Activated CD4-positive, alpha-beta T cell treated with anti-CD3 and anti-CD28 coated beads for 4 hours (primary cell): ENCODE measurements at regions not wholly inside any gene's neighbourhood (a gene's known extent, or its start where the extent isn't known, plus 50 kb on each side); places are given as distances from the start of the nearest gene placed in this dataset.
"Not testable (repeated sequence)": the region's sequence is repeated elsewhere in the genome, so short reads cannot be mapped to it uniquely, and the experiment has no call there.

Experiments
- DNase-seq, 2 donors: peaks; one replicate each; pipeline ENCODE4 v3.0.0-alpha.2; 2020

GRCh38 chr6:154923199-154923869, 71.8 kb upstream of the TIAM2 start:
- no peak for DNase-seq

DNA sequence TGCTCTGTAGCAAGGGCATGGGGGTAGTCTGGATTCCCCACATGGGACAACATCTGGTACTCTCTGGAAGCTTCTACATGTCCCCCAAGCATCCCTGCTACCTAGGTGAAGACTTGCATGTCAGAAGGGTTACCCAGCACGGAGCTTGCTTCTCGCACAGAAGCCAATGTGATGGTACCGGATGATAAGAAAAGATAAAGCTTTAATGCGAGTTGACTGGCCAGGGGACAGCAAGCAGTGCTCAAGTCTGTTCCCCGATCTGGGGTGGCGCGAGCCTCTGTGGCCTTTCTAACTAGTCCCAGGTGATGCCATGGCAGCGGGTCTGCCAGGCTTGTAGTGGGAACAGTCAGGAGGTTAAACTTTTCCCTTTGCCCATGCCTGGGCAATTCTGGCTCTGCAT, 70.0 kb upstream of the TIAM2 start:
- no peak for DNase-seq

- no peak for DNase-seq
Measured at GRCh38 chr6:154926366-154926765, 68.7 kb upstream of the TIAM2 start.

DNA sequence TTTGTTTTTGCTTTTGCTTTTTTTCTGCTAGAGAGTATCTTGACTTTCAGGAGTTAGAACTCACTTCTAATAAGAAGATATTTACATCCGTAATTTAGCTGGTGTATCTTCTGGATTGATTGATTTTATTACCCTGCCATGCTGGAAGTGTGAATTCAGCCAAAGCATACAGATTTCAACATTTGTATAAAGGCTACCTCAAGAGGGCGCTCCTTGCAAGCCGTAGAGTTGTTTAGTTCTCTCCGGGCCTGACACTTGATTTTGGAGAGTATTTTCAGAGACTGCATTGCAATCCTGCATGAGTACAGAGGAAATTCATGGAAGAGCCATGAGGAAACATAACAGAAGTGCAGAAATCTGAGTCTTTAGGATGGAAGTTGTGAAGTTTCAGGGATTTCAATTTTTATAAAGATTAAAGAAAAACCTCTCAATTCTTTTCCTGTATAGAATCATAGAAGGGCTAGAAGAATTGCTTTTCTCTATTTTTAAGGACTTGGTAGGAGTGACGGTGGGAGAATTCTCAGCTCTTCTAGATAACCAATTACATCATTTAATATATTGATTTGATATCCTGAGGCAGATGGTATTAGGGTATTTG, 66.7 kb upstream of the TIAM2 start:
- peak; percentile 58 to 75 for DNase-seq

- DNase-seq, result no peak
Measured at GRCh38 chr6:154930451-154930851, 64.7 kb upstream of the TIAM2 start.

GRCh38 chr6:154931711-154932424, 63.2 kb upstream of the TIAM2 start:
- no peak for DNase-seq

DNA sequence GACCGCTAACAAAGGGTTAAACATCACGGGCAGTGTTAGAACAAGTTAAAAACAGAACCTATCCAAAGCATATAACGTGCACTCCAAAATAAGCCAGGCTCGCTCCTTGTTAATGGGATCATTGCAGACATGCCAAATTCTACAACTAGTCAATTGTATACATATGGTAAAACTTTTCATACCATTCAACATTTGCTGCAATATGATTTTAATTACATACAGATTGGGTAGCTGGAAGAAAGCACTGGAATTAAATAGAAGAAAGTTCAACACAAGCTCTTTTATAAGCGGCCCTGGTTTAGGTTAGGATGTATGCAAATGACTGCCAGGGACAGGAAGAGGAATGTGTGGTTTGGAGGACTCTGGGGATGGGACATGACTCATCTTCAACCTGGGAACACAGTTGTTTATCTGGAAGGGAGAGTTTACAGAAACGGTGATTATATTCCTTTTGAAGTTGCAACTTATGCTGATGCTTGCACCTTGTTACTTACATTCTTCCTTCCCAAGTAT, 62.5 kb upstream of the TIAM2 start:
- no peak for DNase-seq

- DNase-seq, result no peak
Measured at GRCh38 chr6:154933181-154933827, 61.8 kb upstream of the TIAM2 start.

- DNase-seq, result no peak
Measured at GRCh38 chr6:154937306-154938220, 57.6 kb upstream of the TIAM2 start.

DNA sequence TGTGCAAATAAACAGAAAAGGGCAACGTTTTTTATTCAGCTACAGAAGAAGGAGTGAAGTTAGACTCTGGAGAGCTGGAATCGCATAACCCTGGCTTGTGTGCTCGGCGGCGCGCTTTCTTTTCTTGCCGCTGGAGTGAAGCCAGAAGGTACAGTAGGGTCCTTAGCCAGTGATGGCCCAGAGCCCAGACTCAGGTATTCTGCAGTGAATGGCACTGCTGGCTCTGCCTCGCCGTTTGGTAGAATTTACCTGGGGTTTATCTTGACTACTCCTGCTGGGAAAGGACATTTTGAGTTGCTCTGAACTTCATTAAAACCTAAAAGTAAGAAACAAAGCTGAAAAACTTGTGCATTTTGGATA, 56.9 kb upstream of the TIAM2 start:
- DNase-seq, result no peak

GRCh38 chr6:154938727-154939285, 56.3 kb upstream of the TIAM2 start:
- DNase-seq, result not testable (repeated sequence)

DNA sequence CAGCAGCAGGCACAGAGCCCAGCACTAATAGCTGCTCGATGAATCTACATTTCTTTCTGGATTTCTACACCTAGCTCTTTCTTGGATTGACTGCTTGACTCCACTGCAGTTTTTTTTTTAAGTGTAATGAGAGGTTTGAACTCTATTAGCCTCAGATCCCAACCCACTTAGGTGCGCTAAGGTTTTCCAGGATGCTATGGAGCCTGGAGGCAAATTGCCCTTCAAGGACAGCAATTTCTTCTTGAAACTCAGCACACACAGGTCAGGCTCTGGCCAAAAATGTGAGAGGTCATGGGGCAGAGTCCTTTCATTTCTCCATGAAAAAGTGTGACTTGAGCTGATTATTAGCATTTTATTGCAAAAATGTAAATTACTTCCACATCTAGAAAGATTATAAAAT, 52.3 kb upstream of the TIAM2 start:
- no peak for DNase-seq

DNA sequence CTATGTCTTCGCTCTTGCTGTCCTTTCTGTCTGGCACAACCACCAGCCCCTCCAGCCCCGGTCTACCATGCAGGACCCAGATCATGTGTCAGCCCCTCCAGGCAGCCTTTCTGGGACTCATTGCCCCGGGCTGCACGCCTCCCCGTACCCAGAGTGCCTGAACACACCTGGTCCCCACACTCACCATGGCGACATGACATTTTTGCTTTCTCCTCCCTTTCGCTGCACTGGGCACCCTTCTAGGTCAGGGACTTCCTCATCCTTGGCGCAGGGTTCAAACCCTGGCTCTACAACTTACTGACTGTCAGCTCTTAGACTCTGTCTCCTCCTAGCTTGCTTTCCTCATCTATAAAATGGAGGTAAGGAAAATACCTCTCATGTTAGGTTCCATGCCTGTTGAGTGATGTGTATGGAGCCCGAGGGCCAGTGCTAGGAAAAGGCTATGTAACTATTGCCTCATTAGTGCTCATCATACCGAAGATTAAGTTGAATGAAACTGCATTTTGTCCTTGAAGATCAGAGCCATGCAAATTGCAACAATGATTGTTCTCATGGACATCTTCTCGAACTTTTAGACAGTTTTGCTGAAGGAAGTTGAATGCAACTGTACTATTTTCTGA, 49.7 kb upstream of the TIAM2 start:
- no peak for DNase-seq
